Endothelial cell of umbilical vein (primary cell): ENCODE measurements at regions not wholly inside any gene's neighbourhood (a gene's known extent, or its start where the extent isn't known, plus 50 kb on each side); places are given as distances from the start of the nearest gene placed in this dataset.

Experiments used
- BruUV-seq: library from RNA; stranded (reverse); fragments of 400-500 nt; replicated peaks from 2 replicates; lab custom pipeline; 2021; lab: Mats Ljungman, UMichigan
- CTCF ChIA-PET: fragments of 300-600, 350-600 bp; sonication (Branson Sonifier 250); formaldehyde crosslinking; loops from one replicate; lab custom pipeline; 2021; ENCODE audit warnings: antibody characterized with exemption, inconsistent platforms; lab: Charles Lee
- POLR2A ChIA-PET: fragments of 300-600, 350-600 bp; sonication (Branson Sonifier 250); formaldehyde crosslinking; loops from one replicate; lab custom pipeline; 2021; ENCODE audit warnings: antibody characterized with exemption, inconsistent platforms; lab: Charles Lee
- DNase-seq: peaks from one replicate; pipeline ENCODE4 v3.0.0-alpha.2; 2011; ENCODE audit warnings: low read depth, low spot score
- FAIRE-seq: peaks from 2 replicates; lab custom pipeline; 2011; peaks lifted over from hg19 to GRCh38; lab: Jason Lieb, UNC
- H2AFZ ChIP-seq: 2 replicates; pipeline ENCODE4 v1.6.0; 2012; ENCODE audit warnings: low read depth, low read length, control low read depth, inconsistent platforms
- H3K27ac ChIP-seq: 2 replicates; pipeline ENCODE4 v1.5.1; 2011; ENCODE audit warnings: low read depth, mild to moderate bottlenecking, control low read depth, low read length, moderate library complexity; ENCODE audit not compliant: insufficient read depth
- H3K27me3 ChIP-seq, 2 experiments: 2 replicates each; pipeline versions ENCODE4 v1.6.0 to v1.6.1; 2011; ENCODE audit warnings: low read length in 2 of 2, mixed read lengths in 1 of 2; ENCODE audit not compliant: control insufficient read depth in 2 of 2, insufficient read depth in 2 of 2
- H3K36me3 ChIP-seq, 2 experiments: 2 replicates in 1 of 2; 3 replicates in 1 of 2; pipeline ENCODE4 v1.5.1; 2011; ENCODE audit warnings: low read length in 2 of 2, mild to moderate bottlenecking in 1 of 2, moderate library complexity in 1 of 2; ENCODE audit not compliant: control insufficient read depth in 2 of 2, insufficient read depth in 2 of 2; ENCODE audit errors: extremely low read depth in 1 of 2
- H3K4me1 ChIP-seq: 3 replicates; pipeline ENCODE4 v1.5.1; 2011; ENCODE audit warnings: mild to moderate bottlenecking, low read length; ENCODE audit not compliant: control insufficient read depth, insufficient read depth; ENCODE audit errors: extremely low read depth
- H3K4me2 ChIP-seq: 2 replicates; pipeline ENCODE4 v1.6.1; 2011; ENCODE audit warnings: low read length, control low read depth, mixed read lengths; ENCODE audit not compliant: insufficient read depth
- H3K4me3 ChIP-seq, 3 experiments: fragments of 200-600 bp in 1 of 3; sonication (generic), shearing (Covaris generic) in 1 of 3; replicated peaks in 1 of 3; 2 replicates each; pipeline ENCODE4 v1.5.1; 2011 to 2016; ENCODE audit warnings: control low read depth in 3 of 3, low read length in 3 of 3, mild to moderate bottlenecking in 2 of 3, inconsistent platforms in 1 of 3, low read depth in 1 of 3, moderate library complexity in 1 of 3; ENCODE audit not compliant: insufficient read depth in 1 of 3
- H3K79me2 ChIP-seq: 2 replicates; pipeline ENCODE4 v1.6.0; 2012; ENCODE audit warnings: low read length, inconsistent platforms; ENCODE audit not compliant: control insufficient read depth, insufficient read depth
- H3K9ac ChIP-seq: replicated peaks from 2 replicates; pipeline ENCODE3; 2011; ENCODE audit warnings: low read length, control low read depth; ENCODE audit not compliant: insufficient read depth; ENCODE audit errors: extremely low read depth
- H3K9me1 ChIP-seq: replicated peaks from 3 replicates; pipeline ENCODE4 v1.6.0; 2011; ENCODE audit warnings: mild to moderate bottlenecking, low read length; ENCODE audit not compliant: control insufficient read depth, insufficient read depth; ENCODE audit errors: extremely low read depth
- H3K9me3 ChIP-seq: replicated peaks from 2 replicates; pipeline ENCODE4 v1.5.1; 2012; ENCODE audit warnings: low read length, inconsistent platforms; ENCODE audit not compliant: control insufficient read depth, insufficient read depth
- H4K20me1 ChIP-seq: replicated peaks from 2 replicates; pipeline ENCODE3; 2011; ENCODE audit warnings: mild to moderate bottlenecking, low read length; ENCODE audit not compliant: control insufficient read depth, insufficient read depth; ENCODE audit errors: extremely low read depth
- CTCF ChIP-seq, 2 donors: IDR thresholded peaks; 1 replicate in 1 of 2; 2 replicates in 1 of 2; pipeline ENCODE4 v1.5.1; 2011; ENCODE audit warnings: low read length in 2 of 2, mild to moderate bottlenecking in 2 of 2, moderate library complexity in 2 of 2, control low read depth in 1 of 2, inconsistent platforms in 1 of 2, low read depth in 1 of 2; ENCODE audit not compliant: insufficient read depth in 1 of 2; ENCODE audit errors: extremely low read depth in 1 of 2
- EZH2 ChIP-seq: IDR thresholded peaks from 2 replicates; pipeline ENCODE4 v1.6.1; 2012; ENCODE audit warnings: borderline replicate concordance, low read depth, mild to moderate bottlenecking, moderate library complexity, low read length, inconsistent platforms; ENCODE audit not compliant: severe bottlenecking
- FOS ChIP-seq: IDR thresholded peaks from 2 replicates; pipeline ENCODE4 v1.6.1; 2011; ENCODE audit warnings: mild to moderate bottlenecking, low read length, moderate library complexity, borderline replicate concordance; ENCODE audit not compliant: insufficient read depth
- GATA2 ChIP-seq: IDR thresholded peaks from 2 replicates; pipeline ENCODE4 v1.7.0; 2011; ENCODE audit warnings: low read depth, mild to moderate bottlenecking, moderate library complexity, mixed read lengths, low read length; ENCODE audit not compliant: insufficient read length, insufficient read depth
- JUN ChIP-seq: IDR thresholded peaks from 2 replicates; pipeline ENCODE4 v1.6.1; 2011; ENCODE audit warnings: borderline replicate concordance, low read depth; ENCODE audit not compliant: insufficient read length, insufficient read depth
- MAX ChIP-seq: IDR thresholded peaks from 2 replicates; pipeline ENCODE4 v1.6.1; 2011; ENCODE audit not compliant: insufficient read depth, insufficient read length
- MYC ChIP-seq: IDR thresholded peaks from one replicate; pipeline ENCODE4 v1.6.1; 2011; ENCODE audit warnings: mild to moderate bottlenecking, low read depth, low read length
- POLR2A ChIP-seq: IDR thresholded peaks from 2 replicates; pipeline ENCODE4 v1.6.1; 2012; ENCODE audit warnings: low read depth, mild to moderate bottlenecking, control low read depth, low read length
- POLR2AphosphoS5 ChIP-seq: IDR thresholded peaks from 2 replicates; pipeline ENCODE4 v1.6.1; 2012; ENCODE audit warnings: low read depth, mild to moderate bottlenecking, control low read depth, low read length, moderate library complexity; ENCODE audit not compliant: insufficient read depth
- dilution Hi-C: fragments of 300-500 bp; cut with MboI; formaldehyde crosslinking; loops from one replicate; pipeline ENCODE4 v1.15.0; 2019; ENCODE audit warnings: low sequenced_read_pairs; ENCODE audit not compliant: extremely low pct_ligation_motif_present
- intact Hi-C: fragments of 100-400 bp; cut with micrococcal nuclease; formaldehyde crosslinking; loops from one replicate; pipeline ENCODE4 v1.10.0; 2022

GRCh38 chr10:43861966-43862751, 213.5 kb upstream of the ZNF32 start:
- H3K9ac ChIP-seq: no peak overlapping the region
- intact Hi-C loops (loop anchor here (1.0 to 2.0 kb wide), 2 partner anchors 89 to 146 kb away; no protein-coding TSS in a partner anchor), dilution Hi-C loops (no loop called here)
- H3K27ac ChIP-seq: peak overlapping the region; percentile 93
- ChIA-PET CTCF (interaction anchor here (1.6 kb wide), 1 partner anchor 16 kb away, joined by 6 read pairs; no protein-coding TSS in a partner anchor), POLR2A (no interaction called here)
- no peaks in the 10 kb centered on the region for H3K9me1 ChIP-seq
- H3K4me2 ChIP-seq: no peak overlapping the region
- H3K9me3 ChIP-seq: no peaks in the 10 kb centered on the region
- FAIRE-seq: peak; percentile 69
- TF ChIP-seq JUN (no peak), FOS (peak; percentile 39), GATA2 (peak; percentile 27)
- peak overlapping the region; percentile 14 for H2AFZ ChIP-seq
- peak; percentile 87 for DNase-seq
- no TSS peak for BruUV-seq
- H3K4me1 ChIP-seq: peaks cover 58% of the 10 kb centered on the region
- H3K4me3 ChIP-seq: no peak overlapping the region
- H4K20me1 ChIP-seq: no peaks in the 10 kb centered on the region
- no peaks in the 10 kb centered on the region for H3K27me3 ChIP-seq
- H3K79me2 ChIP-seq: no peaks in the 10 kb centered on the region
- H3K36me3 ChIP-seq: no peaks in the 10 kb centered on the region

- peak; percentile 66 for DNase-seq
- H3K27ac ChIP-seq: peak overlapping the region; percentile 80
- no peaks in the 10 kb centered on the region for H3K36me3 ChIP-seq
- H4K20me1 ChIP-seq: no peaks in the 10 kb centered on the region
- peak overlapping the region; percentile 31 for H3K4me2 ChIP-seq
- ChIA-PET CTCF (interaction anchor here (1.7 to 3.4 kb wide), 2 partner anchors 9 to 12 kb away, joined by 5 to 22 read pairs; no protein-coding TSS in a partner anchor), POLR2A (interaction anchor here (0.8 kb wide), 1 partner anchor 12 kb away, joined by 3 read pairs; no protein-coding TSS in a partner anchor)
- peaks cover 53% of the 10 kb centered on the region for H3K4me1 ChIP-seq
- dilution Hi-C loops: no loop called here
- no peak overlapping the region for H3K9ac ChIP-seq
- no peaks in the 10 kb centered on the region for H3K9me3 ChIP-seq
- no TSS peak for BruUV-seq
- H3K27me3 ChIP-seq: no peaks in the 10 kb centered on the region
- peak overlapping the region; percentile 21 for H2AFZ ChIP-seq
- H3K9me1 ChIP-seq: no peaks in the 10 kb centered on the region
- H3K79me2 ChIP-seq: no peaks in the 10 kb centered on the region
- FAIRE-seq: peak; percentile 81
- intact Hi-C loops: no loop called here
- TF ChIP-seq POLR2AphosphoS5: no peak
- no peak for TF ChIP-seq EZH2
- no peak for TF ChIP-seq CTCF (IDR thresholded peaks at IDR 0.05; ENCODE audit: extremely low read depth in 1 of 2, insufficient read depth in 1 of 2, low read depth in 1 of 2, low read length in 2 of 2)
- TF ChIP-seq MAX: no peak
- no peak for TF ChIP-seq FOS
- TF ChIP-seq JUN: no peak
- TF ChIP-seq MYC: no peak
- no peak for TF ChIP-seq POLR2A
- TF ChIP-seq GATA2: no peak
- no peak overlapping the region for H3K4me3 ChIP-seq
Measured at GRCh38 chr10:43859016-43859525, 210.4 kb upstream of the ZNF32 start.
